HEK293 (cell line): ENCODE measurements at regions not wholly inside any gene's neighbourhood (a gene's known extent, or its start where the extent isn't known, plus 50 kb on each side); places are given as distances from the start of the nearest gene placed in this dataset.

ENCODE experiments used
- CTCF ChIP-seq: fragments of 450-650 bp; formaldehyde crosslinking; IDR thresholded peaks from 2 replicates; pipeline ENCODE4 v1.5.1; 2016; ENCODE audit warnings: missing biosample characterization, missing genetic modification characterization
- ZNF837 ChIP-seq: fragments of 450-650 bp; formaldehyde crosslinking; IDR thresholded peaks from 2 replicates; pipeline ENCODE4 v1.5.1; 2016; ENCODE audit warnings: missing biosample characterization, missing genetic modification characterization

DNA sequence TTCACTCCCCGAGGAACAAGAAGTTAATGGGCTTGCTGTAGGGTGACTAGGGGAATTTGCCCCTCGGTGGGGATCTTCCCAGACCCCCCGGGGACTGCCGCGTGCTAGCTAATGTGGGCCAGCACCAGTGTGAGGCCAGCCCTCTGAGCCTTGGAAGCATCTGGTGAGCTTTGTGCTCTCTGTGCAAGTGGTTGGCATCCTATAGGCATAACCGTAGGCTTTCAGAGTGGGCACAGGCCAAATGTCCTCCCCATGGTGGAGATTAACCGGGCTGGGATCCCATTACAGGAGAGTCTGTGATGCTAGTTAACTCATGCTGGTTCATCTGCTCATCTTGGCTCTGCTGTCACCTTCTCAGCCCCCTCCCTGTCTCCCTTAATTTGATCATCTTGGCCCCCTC, 125.7 kb downstream of the TRIM29 start:
- TF ChIP-seq ZNF837 (tag by site-specific recombination) (no peak), CTCF (tag by site-specific recombination) (no peak)
